Urothelium cell line (cell line): ENCODE measurements at regions not wholly inside any gene's neighbourhood (a gene's known extent, or its start where the extent isn't known, plus 50 kb on each side); places are given as distances from the start of the nearest gene placed in this dataset.

Experiments used
- DNase-seq: peaks from one replicate; pipeline ENCODE4 v3.0.0; 2011; ENCODE audit warnings: low spot score, mixed read lengths
- FAIRE-seq: peaks from 2 replicates; lab custom pipeline; 2011; peaks lifted over from hg19 to GRCh38; lab: Jason Lieb, UNC

GRCh38 chr11:119785131-119785530 is 56.1 kb upstream of the NECTIN1 start:
- DNase-seq, result no peak
- no peak for FAIRE-seq

GRCh38 chr11:119784421-119784820 is 55.4 kb upstream of the NECTIN1 start:
- DNase-seq, result no peak
- FAIRE-seq, result no peak

GRCh38 chr11:119783466-119784400 is 54.7 kb upstream of the NECTIN1 start:
- no peak for FAIRE-seq
- DNase-seq, result no peak

GRCh38 chr11:119782739-119783072 is 53.7 kb upstream of the NECTIN1 start:
- FAIRE-seq, result no peak
- DNase-seq, result no peak

GRCh38 chr11:119782006-119782738 is 53.2 kb upstream of the NECTIN1 start:
- no peak for FAIRE-seq

GRCh38 chr11:119780222-119780953 is 51.4 kb upstream of the NECTIN1 start:
- DNase-seq, result no peak
- FAIRE-seq, result no peak

More at GRCh38 chr11:119782006-119782738, 53.2 kb upstream of the NECTIN1 start:
- no peak for DNase-seq

- FAIRE-seq (no peak), DNase-seq (no peak)
Measured at GRCh38 chr11:119779195-119780071, 50.4 kb upstream of the NECTIN1 start.
